GM19463 (cell line): ENCODE measurements at regions not wholly inside any gene's neighbourhood (a gene's known extent, or its start where the extent isn't known, plus 50 kb on each side); places are given as distances from the start of the nearest gene placed in this dataset.

Experiments used
- ATAC-seq: cut with Tn5 transposase; IDR thresholded peaks from one replicate; pipeline ENCODE4 v1.9.1; 2021; ENCODE audit warnings: mild to moderate bottlenecking, moderate library complexity; ENCODE audit not compliant: unreplicated experiment

DNA sequence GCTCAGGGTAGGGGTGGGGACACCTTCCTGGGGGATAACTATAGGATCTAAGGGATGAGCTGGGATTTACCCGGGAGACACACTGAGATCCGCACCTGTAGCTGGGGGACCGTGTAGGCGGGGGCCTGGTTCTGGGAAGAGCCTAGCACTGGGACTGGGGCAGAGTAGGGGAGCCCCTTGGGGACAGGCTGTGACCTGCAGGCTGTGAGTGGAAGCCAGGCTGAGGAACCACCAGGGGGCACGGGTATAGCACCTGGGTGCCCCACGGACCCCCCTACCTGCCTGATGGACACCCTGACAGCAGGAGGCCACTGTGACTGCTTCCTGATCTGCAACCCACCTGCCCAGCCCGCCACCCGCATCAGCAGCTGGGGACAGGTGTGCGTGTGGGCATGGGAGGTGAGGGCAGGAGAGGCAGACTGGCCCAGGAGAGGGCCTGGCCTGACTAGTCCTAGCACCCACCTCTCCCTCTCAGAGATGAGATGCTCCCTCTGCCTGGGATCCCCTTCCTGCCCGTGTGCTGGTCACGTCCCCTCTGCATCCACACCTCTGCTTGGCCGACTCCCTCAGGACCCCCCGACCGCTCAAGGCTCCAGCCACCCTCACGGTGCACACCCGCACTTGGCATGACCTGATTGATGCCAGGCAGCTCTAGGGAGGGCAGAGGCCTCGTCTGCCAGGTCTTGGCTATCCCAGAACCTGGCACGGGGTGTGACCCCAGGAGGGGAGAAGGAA lies 94.2 kb upstream of the NKX1-1 start:
- ATAC-seq: no peak

DNA sequence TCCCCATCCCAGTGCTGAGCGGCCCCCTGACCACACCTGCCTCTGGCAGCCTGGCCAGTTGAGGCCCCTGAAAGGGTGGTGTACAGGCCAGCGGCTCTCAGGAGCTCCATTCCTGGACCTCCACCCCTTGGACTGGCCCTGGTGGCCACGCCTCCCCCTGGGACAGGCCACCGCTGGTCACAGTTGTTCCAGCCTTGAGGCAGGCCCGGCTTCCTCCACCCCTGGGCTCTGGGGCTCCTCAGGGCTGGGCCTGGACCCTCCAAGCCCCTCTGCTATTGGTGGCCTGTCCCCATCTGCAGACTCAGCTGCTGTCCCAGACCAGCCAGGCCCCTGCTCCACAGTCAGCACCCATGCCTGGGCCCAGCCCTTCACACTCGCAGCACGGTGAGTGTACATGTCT lies 93.2 kb upstream of the NKX1-1 start:
- ATAC-seq: no peak

DNA sequence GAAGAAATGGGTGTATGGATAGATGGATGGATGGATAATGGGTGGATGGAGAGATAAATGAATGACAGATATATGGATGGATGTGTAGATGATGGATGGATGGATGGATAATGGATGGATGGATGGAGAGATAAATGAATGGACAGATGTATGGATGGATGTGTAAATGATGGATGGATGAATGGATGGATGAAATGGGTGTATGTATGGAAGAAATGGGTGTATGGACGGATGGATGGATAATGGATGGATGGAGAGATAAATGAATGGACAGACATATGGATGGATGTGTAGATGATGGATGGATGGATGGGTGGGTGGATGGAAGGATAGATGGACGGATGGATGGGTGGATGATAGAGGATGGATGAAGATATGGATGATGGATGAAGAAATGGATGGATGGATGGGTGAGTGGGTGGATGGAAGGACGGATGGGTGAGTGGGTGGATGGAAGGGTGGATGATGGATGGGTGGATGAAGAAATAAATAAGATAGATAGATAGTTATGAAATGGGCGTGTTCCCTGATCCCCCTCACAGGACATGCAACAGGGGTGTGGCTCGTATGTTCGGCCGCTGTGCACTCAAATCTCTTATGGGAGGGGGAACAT lies 91.1 kb upstream of the NKX1-1 start:
- no peak for ATAC-seq

DNA sequence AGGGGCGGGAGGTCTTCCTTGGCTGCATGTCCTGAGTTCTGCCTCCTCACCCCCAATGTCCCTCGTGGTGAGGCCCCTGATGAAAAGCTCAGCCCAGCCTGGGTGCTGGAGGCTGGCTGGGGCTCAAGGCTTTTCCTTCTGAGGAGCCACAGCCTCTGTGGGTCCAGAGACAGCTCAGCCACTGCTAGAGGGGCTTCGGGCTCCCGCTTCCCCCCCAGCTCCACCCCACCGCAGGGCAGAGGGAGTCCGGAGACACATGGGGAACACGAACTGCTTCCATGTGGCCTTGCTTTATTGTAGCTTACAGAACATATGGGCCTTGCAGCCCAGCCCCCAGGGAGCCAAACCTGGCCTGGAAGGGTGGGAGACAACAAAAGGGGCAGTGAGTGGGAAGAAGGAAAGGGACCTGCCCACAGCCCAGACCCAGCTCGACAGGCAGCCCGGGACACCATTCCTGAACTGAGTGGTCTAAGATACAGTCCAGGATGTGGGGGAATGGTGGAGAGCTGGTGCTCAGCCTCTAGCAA lies 89.9 kb upstream of the NKX1-1 start:
- no peak for ATAC-seq

DNA sequence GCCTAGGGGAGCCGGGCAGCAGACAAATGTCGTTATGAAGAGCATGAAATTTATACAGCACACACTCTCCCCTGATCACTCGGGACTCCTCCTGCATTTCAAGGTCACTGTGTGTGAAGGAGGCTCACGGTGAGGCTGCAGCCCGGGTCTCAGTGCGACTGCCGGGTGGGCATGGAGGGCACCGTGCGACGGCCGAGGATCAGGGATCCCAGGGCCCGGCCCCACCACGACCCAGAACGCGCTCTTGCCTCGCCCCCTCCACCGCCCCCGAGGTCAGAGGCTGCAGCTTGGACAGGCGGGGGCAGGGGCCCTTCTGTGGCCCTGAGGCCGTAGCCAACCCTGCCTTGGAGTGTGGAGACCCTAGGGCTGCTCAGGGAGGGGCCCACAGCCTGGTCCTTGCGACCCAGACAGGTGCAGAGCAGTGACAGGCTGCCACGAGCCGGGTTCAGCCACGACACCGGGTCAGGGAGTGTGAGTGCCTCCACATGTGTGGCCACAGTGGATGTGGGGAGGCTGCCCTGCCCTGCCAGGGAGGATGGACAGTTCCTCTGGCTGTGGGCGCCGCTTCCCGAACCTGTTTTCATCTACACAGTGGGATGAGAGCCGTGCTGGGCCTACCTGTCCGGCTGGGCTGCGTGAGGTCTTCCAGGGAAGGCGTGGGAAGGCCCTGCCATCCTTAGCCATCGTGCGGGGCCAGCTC lies 89.3 kb upstream of the NKX1-1 start:
- no peak for ATAC-seq

DNA sequence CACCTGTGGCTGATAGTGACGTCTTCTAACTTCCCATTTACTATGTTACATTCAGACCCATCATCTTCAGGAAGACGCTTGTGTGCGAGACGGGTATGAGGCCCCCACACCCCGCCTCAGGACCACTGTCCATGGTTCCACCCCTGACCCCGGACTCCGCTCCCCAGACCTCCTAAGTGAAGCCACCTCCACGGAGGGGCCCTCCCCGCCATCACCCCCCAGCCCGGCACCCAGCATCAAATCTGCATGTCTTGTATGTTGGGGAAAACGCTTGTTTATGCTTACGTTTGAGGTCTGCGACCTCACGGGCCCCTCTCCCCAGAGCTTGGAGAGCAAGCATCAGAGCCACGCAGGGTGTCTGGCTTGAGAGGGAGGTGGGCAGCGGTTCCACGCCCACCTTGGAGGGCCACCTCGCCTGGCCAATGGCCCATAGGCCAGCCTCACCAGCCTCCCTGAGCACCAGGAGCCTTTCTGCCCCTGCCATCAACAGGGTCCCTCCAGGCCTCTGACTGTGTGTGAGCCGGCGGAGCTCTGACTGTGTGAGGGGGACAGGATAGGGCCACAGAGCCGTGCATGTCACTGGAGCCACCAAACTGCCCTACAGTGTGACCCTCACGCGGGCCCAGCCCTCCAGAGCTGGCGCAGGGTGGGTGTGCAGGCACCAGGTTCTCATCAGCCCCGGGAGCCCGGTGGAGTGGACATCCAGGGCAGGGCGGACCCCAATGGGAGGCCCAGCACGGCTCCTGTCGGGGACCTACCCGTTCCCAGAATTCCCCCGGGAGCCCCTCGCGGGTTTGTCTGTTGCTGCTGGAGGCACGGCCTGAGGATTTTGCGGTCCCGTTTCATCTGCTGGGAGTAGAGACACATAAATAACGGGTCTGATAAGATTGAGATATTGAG lies 88.4 kb upstream of the NKX1-1 start:
- no peak for ATAC-seq

DNA sequence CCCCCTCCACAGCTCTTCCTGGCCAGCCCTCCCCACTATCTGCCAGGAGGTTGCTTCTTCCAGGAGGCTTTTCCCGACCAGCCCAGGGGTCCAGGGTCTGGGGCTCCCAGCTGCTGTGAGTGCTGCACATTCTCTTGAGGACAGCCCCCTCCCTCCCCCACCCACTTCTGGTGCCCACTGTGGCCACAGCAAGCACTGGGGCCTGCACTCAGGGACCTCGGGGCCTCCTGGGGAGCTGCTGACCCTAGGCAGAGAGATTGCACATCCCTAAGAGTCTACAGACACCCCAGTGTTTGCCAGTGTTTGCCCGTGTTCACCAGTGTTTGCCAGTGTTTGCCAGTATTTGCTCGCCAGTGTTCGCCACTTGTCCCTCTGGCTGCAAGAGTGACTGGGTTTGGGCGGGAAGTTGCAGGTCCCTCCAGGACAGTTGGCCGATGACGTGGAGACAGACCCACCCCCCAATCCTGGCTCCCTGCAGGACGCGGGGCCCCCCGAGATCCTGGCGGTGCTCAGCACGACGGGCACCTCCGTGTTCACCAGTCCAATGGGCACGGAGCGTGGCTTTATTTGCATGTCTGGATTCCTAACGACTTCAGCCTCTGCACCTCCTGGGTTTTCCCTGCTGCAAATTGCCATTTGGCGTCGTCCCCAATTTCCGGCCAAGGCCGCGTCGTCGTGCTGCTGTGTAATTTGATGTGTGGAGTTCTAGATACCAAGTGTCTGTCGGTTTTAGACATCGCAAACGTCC lies 87.5 kb upstream of the NKX1-1 start:
- ATAC-seq: no peak

DNA sequence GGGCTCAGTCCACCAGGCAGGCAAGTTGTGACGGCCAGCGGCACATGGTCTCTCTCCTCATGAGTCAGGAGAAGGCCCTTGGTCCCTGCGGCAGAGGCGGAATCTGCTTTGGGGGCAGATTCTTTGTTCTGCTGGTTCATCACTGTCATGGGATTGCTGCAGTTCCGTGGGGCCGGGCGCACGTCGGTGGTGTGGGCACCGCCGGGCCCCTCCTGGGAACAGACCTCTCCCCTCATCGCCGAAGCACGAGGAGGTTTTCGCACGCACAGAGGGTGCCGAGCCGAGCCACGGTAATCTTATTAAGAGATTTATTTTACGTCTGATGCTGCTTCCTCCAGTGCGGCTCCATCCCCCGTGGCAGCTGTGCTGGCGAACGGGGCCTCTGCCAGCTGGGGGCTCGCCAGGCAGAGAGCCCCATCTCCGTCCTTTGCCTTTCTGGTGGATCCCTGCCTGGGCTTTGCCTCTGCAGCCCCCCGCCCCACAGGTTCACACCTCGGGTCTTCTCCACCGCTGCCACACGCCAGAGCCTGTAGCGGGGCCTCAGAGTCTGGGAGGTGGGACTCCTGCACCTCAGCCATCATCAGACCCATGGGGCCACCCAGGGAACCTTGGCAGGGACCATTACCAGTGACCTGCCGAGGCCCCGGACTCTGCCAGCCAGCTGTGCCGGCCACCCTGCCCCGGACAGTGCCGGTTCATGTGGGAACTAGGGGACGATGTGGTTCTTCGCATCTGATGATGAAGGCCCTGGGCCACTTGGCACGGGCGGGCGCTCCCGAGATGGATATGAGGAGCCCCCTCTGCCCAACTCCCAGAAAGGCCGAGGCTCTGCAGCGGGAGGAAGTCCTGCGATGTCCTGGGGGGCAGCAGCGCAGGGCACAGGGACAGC lies 86.7 kb upstream of the NKX1-1 start:
- ATAC-seq: no peak

DNA sequence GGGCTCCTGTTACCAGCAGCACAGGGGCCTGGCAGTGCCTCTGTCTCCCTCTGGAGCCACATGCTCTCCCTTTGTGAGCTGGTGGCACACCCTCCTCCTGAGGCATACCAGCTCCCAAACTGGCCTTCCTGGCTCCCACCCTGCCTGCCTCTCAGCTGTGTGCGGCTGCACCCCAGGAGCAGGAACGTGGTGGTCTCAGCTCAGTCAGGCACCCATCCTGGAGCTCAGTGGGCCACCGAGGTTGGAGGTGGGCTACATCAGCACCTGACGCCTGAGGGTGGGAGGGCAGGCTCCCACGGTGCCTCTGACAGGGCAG lies 85.9 kb upstream of the NKX1-1 start:
- no peak for ATAC-seq

DNA sequence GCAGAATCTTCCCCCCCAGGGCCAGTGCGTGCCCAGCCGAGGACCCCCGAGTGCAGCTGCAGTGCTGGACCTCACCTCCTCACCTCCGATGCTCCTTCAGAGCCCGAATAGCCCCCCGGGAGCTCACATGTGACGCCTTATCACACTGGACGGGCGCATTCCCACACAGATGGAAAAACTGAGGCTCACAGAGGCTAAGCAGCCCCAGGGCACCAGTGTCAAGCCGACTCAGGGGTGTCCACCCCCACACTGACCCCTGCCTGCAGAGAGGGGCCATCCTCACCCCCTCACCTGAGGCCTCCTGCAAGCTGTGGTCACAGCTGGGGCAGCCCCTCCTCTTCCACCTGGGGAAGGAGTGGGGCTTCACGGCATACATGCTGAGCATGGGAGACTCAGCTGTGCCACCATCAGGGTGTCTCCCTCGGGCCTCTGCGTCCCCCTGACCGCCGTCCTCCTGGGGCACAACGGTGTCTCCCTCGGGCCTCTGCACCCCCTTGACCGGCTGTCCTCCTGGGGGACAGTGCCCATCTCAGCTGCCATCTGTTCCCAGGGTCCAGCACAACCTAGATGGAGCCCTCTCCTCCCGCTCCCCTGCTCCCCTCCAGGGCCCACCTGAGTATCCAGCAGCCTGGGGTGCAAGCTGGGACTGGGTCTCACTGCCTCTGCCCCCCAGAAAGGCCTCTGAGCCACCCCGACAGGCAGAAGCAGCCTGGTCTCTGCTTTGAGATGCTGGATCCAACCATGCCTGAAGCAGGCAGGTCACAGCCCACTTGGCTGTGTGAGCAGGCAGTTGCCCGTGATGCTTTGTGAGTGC lies 85.3 kb upstream of the NKX1-1 start:
- no peak for ATAC-seq

DNA sequence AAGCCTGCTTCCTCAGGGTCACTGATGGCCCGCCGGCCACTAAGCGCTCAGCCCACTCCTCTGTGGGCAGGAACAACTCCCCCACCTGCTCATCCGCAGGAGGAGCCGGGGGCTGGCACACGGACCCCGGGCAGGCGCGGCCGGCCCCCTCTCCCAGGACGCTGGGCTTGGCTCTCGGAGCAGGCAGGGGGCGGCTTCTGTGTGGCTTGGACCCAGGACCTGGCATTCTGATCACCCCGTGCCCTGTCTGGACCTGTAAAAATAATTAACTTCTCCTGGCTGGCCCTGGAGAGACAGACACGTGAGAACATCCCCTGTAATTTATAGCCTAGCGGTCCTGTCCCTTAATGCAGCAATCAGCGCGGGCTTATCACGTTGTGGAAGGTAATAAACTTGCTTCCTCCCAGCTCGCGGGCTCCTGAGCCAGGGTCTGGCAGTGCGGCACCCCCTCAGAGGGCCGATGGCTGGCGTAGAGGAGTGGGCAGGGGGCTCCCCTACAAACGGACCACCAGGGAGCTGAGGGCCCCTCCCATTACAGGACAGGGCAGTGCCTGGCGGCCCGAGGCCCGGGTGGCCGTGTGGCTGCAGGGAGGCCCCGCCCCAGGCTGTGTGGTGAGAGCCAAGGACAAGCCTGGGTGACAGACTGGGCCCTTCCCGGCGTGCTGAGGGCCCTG lies 84.5 kb upstream of the NKX1-1 start:
- ATAC-seq: no peak

DNA sequence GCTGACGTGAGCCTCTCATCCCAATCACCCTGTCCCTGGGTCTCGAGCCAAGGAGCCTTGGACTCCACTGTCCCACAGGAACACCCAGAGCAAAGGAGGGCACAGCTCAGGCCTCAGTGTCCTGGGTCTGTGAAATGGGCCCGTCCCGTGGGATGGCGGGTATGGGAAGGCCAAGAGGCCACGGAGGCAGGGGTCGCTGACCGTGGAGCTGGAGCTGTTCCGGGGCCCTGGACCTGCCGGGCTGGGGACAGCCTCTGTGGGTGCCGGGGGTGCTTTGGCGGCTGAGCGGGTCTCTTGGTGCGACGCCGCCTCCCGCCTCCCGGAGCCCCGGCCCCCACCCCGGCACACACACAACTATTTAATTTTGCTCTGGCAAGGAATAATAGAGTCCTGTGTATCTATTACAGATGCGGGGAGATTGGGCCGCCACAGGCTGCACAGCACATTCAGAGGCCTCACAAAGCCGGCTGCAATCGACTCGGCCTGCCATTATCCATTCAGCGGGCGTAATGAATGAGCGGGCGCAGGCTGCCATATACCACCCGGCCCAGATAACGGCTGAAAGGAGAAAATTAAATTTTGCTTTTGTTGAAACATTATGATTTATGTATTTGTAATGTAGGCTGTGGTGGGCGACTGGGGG lies 83.9 kb upstream of the NKX1-1 start:
- ATAC-seq: no peak

DNA sequence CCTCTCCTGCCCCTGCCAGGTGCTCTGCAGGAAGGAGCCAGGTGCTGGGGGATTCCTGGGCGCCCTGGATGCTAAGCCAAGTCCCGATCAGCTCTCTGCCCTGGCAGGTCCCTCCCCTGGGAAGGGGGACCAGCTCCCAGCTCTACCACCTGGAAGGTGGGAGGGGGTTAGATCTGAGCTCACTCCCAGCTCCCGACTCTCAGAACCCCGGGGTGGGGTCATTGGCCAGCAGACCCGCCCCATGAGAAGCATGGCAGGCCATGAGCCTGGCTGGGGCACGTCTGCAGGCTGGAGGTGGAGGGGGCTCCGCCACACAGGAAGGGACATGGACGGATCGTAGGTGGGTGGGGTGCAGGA lies 83.4 kb upstream of the NKX1-1 start:
- ATAC-seq: no peak

DNA sequence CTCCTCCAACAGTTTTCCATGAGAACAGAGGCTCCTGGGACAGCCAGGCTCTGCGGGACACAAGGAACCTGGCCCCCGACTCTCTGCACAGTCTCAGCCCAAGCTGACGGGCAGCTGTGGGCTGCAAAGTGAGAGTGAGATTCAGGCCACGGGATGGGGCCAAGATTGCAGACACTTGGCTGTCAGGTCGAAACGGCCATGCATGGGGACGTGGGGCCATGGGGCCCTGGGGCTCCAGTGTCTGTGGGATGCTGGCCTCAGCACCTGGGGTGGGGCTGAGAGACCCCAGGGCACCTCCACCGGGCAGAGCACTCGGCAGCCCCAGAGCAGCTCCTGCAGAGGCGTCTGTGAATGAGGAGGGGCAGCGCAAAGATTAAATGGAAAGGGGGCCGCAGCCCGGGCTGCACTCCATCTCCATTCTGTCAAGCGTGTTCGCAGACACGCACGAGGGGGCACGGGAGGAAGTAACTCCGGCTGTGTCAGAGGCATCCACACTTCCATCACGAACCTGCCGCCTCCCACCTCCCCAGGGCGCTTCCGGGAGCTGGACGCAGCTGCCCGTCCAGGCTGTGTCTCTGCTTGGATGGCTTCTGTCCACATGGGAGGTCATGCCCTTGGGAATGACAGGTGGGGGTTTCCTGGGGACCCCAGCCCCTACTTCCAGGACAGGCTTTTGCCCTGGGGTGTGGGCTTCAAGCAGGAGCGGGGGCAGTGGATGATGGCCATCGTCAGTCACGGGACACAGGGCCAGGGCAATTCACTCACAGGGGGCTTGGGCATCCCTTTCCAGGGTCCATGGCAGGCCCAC lies 82.8 kb upstream of the NKX1-1 start:
- no peak for ATAC-seq

DNA sequence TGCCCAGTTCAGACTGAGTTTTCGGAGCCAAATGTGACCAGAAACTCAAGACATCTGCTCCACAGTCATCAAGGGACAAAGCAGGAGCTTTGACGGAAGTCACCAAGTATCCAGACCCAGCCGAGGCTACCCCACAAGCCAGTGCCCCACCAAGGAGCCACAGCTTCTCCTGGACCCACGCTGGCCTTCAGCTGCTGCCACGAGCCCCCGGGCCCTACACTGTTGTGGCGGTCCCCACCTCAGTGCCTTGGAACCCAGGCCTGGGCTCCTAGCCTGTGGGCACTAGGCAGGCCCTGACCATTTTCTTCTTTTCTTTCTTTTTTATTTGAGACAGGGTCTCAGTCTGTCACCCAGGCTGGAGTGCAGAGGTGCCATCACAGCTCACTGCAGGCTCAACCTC lies 82.1 kb upstream of the NKX1-1 start:
- ATAC-seq: no peak

DNA sequence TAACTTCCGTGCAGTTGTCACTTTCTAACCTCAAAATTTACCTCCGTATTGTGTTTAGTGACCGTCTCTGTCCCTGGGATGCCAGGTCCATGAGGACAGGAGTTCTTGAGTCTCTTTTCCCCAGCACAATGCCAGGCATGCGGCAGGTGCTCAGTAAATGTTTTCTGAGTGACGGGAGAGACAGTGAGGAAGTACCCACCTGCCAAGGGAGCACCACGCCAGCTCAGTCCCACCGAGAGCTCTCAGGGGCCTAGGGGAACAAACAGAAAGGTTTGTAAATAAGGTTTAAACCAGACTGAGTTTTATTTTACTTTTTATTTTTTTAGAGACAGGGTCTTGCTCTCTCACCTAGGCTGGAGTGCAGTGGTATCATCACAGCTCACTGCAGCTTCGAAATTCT lies 81.5 kb upstream of the NKX1-1 start:
- no peak for ATAC-seq

DNA sequence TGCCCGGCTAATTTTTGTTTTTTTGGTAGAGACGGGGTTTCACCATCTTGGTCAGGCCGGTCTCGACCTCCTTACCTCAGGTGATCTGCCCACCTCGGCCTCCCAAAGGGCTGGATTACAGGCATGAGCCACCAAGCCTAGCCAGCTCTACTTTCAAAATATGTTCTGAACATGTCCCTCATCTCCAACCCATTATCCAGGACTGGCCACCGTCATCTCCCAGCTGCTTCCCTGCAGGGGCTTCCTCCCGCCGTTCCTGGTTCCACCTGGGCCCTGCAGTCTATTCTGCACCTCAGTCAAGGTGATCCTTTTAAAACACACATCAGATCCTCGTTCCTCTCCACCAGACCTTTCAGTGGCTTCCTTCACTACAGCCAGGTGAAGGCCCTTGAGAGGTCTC lies 80.9 kb upstream of the NKX1-1 start:
- ATAC-seq: no peak
